Mesodermal cell (in vitro differentiated cells): ENCODE measurements at regions not wholly inside any gene's neighbourhood (a gene's known extent, or its start where the extent isn't known, plus 50 kb on each side); places are given as distances from the start of the nearest gene placed in this dataset.
A peak's percentile ranks its signal among the peaks of the same experiment; 100 is the strongest.

ENCODE experiments used
- H3K27ac ChIP-seq: 2 replicates; pipeline ENCODE4 v1.7.0; 2013; ENCODE audit warnings: mild to moderate bottlenecking, low read depth, low read length, moderate library complexity; ENCODE audit not compliant: severe bottlenecking
- H3K36me3 ChIP-seq: 2 replicates; pipeline ENCODE4 v1.7.1; 2013; ENCODE audit warnings: mild to moderate bottlenecking, low read length, moderate library complexity; ENCODE audit not compliant: control insufficient read depth, insufficient read depth
- H3K4me1 ChIP-seq: one replicate; pipeline ENCODE4 v1.7.1; 2013; ENCODE audit warnings: mild to moderate bottlenecking, low read length; ENCODE audit not compliant: insufficient read depth, control insufficient read depth, poor library complexity, severe bottlenecking
- H3K4me3 ChIP-seq: 2 replicates; pipeline ENCODE4 v1.7.0; 2013; ENCODE audit warnings: low read length, control low read depth, mild to moderate bottlenecking; ENCODE audit not compliant: insufficient read depth, poor library complexity, severe bottlenecking; ENCODE audit errors: extremely low read depth
- H3K9me3 ChIP-seq: 2 replicates; pipeline ENCODE4 v1.7.1; 2013; ENCODE audit warnings: mild to moderate bottlenecking, low read length, moderate library complexity; ENCODE audit not compliant: control insufficient read depth
- WGBS, 2 experiments: methylation state at CpG; one replicate each; pipeline ENCODE4 v1.1.5; 2013; ENCODE audit warnings: missing lambda C conversion rate in 2 of 2; ENCODE audit not compliant: insufficient coverage in 2 of 2; 5-methylcytosine and 5-hydroxymethylcytosine counted together

- Histone ChIP-seq H3K4me3 (no peak overlapping the region), H3K36me3 (no peaks in the 10 kb centered on the region), H3K4me1 (peaks cover 19% of the 10 kb centered on the region), H3K27ac (peak overlapping the region; percentile 5), H3K9me3 (peaks cover under 1% of the 10 kb centered on the region)
- 42% methylated on average over 11 to 13 of the region's 20 CpGs for WGBS, 2 experiments
Observed at GRCh38 chr9:129469188-129469987, 151.5 kb downstream of the C9orf50 start.

GRCh38 chr9:129467739-129468666 lies 152.9 kb downstream of the C9orf50 start:
- Histone ChIP-seq H3K4me1 (peaks cover 19% of the 10 kb centered on the region), H3K4me3 (no peak overlapping the region)
- 72 to 89% methylated on average over 14 to 15 of the region's 19 CpGs for WGBS, 2 experiments

GRCh38 chr9:129467004-129467588 lies 153.8 kb downstream of the C9orf50 start:
- Histone ChIP-seq H3K9me3 (no peaks in the 10 kb centered on the region), H3K4me3 (no peak overlapping the region), H3K36me3 (no peaks in the 10 kb centered on the region), H3K27ac (no peak overlapping the region), H3K4me1 (peaks cover 13% of the 10 kb centered on the region)
- WGBS, 2 experiments: 92 to 96% methylated on average over 4 to 7 of the region's 10 CpGs

More at GRCh38 chr9:129467739-129468666, 152.9 kb downstream of the C9orf50 start:
- no peak overlapping the region for H3K27ac ChIP-seq
- no peaks in the 10 kb centered on the region for H3K36me3 ChIP-seq
- H3K9me3 ChIP-seq: no peaks in the 10 kb centered on the region

- Histone ChIP-seq H3K4me1 (peaks cover 16% of the 10 kb centered on the region), H3K36me3 (no peaks in the 10 kb centered on the region), H3K27ac (no peak overlapping the region), H3K4me3 (no peak overlapping the region), H3K9me3 (no peaks in the 10 kb centered on the region)
- 83 to 89% methylated on average over 11 to 13 of the region's 14 CpGs for WGBS, 2 experiments
Observed at GRCh38 chr9:129465834-129466535, 154.9 kb downstream of the C9orf50 start.

- 93 to 96% methylated on average over 10 to 22 of the region's 22 CpGs for WGBS, 2 experiments
- Histone ChIP-seq H3K36me3 (no peaks in the 10 kb centered on the region), H3K4me1 (peaks cover 15% of the 10 kb centered on the region), H3K27ac (no peak overlapping the region), H3K9me3 (no peaks in the 10 kb centered on the region), H3K4me3 (no peak overlapping the region)
Observed at GRCh38 chr9:129464972-129465833, 155.7 kb downstream of the C9orf50 start.

GRCh38 chr9:129463994-129464393 lies 156.9 kb downstream of the C9orf50 start:
- Histone ChIP-seq H3K27ac (peak overlapping the region; percentile 23), H3K9me3 (no peaks in the 10 kb centered on the region), H3K4me1 (peaks cover 17% of the 10 kb centered on the region), H3K4me3 (no peak overlapping the region), H3K36me3 (no peaks in the 10 kb centered on the region)
- WGBS, 2 experiments: 87 to 94% methylated on average over 3 to 5 of the region's 5 CpGs

- peaks cover 23% of the 10 kb centered on the region for H3K4me1 ChIP-seq
Observed at GRCh38 chr9:129463477-129463876, 157.4 kb downstream of the C9orf50 start.

GRCh38 chr9:129462360-129462759 lies 158.5 kb downstream of the C9orf50 start:
- Histone ChIP-seq H3K36me3 (no peaks in the 10 kb centered on the region), H3K9me3 (no peaks in the 10 kb centered on the region), H3K4me3 (no peak overlapping the region), H3K27ac (no peak overlapping the region), H3K4me1 (peaks cover 29% of the 10 kb centered on the region)
- 89 to 98% methylated on average over 10 to 13 of the region's 15 CpGs for WGBS, 2 experiments

More at GRCh38 chr9:129463477-129463876, 157.4 kb downstream of the C9orf50 start:
- Histone ChIP-seq H3K9me3 (no peaks in the 10 kb centered on the region), H3K36me3 (no peaks in the 10 kb centered on the region), H3K4me3 (no peak overlapping the region), H3K27ac (no peak overlapping the region)
- 97% methylated on average over 6 to 7 of the region's 10 CpGs for WGBS, 2 experiments

GRCh38 chr9:129460323-129461261 lies 160.3 kb downstream of the C9orf50 start:
- Histone ChIP-seq H3K27ac (peak overlapping the region; percentile 100), H3K4me1 (peaks cover 29% of the 10 kb centered on the region), H3K9me3 (no peaks in the 10 kb centered on the region), H3K36me3 (no peaks in the 10 kb centered on the region), H3K4me3 (peak overlapping the region; percentile 31)
- 1% methylated on average over 22 to 27 of the region's 51 CpGs for WGBS, 2 experiments
